ENCODE measurements at regions not wholly inside any gene's neighbourhood (a gene's known extent, or its start where the extent isn't known, plus 50 kb on each side); places are given as distances from the start of the nearest gene placed in this dataset.

DNA sequence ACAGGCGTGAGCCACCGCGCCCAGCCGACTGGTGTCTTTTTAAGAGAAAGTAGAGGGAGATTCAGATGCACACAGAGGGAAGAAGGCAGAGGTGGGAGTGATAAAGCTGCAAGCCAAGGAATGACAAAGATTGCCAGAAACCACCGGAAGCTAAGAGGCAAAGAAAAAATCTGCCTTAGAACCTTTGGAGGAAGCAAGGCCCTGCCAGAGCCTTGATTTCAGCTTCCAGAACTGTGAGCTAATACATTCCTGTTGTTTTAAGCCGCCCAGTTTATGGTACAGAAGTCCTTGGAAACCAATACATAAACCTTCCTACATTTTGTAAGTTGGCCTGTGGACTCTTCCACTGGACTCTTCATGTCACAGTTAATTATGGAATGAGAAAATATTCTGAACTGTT lies 71.7 kb upstream of the SOX21 start:
- TF ChIP-seq, protein P1, sequence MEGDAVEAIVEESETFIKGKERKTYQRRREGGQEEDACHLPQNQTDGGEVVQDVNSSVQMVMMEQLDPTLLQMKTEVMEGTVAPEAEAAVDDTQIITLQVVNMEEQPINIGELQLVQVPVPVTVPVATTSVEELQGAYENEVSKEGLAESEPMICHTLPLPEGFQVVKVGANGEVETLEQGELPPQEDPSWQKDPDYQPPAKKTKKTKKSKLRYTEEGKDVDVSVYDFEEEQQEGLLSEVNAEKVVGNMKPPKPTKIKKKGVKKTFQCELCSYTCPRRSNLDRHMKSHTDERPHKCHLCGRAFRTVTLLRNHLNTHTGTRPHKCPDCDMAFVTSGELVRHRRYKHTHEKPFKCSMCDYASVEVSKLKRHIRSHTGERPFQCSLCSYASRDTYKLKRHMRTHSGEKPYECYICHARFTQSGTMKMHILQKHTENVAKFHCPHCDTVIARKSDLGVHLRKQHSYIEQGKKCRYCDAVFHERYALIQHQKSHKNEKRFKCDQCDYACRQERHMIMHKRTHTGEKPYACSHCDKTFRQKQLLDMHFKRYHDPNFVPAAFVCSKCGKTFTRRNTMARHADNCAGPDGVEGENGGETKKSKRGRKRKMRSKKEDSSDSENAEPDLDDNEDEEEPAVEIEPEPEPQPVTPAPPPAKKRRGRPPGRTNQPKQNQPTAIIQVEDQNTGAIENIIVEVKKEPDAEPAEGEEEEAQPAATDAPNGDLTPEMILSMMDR (IDR thresholded peaks at IDR 0.05): no peak
- Histone ChIP-seq H3K4me1 (no peaks in the 10 kb centered on the region), H3K36me3 (no peaks in the 10 kb centered on the region), H3K4me3 (no peak overlapping the region), H3K27me3 (no peaks in the 10 kb centered on the region), H3K9me3 (no peaks in the 10 kb centered on the region), H3K9ac (ENCODE audit: low read depth in 2 of 2, low read length in 2 of 2) (no peak overlapping the region), H3K27ac (no peak overlapping the region)
- DNase-seq: no peak
- intact Hi-C loops (cut with DNase I): no loop called here

DNA sequence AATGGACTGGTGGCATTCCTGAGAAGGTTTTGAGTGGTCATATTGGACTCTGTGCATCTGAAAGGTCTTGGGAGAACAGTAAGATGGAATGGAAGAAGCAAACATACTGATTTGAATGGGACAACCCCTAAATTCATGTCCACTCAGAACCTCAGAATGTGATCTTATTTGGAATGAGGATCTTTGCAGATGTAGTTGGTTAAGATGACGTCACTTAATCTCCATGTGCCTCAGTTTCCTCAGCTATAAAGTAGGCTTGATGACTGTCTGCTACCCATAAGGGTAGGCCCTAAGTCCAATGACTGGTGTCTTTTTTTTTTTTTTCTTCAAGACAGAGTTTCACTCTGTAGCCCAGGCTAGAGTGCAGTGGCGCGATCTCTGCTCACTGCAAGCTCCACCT lies 71.1 kb upstream of the SOX21 start:
- intact Hi-C loops (cut with DNase I): no loop called here
- Histone ChIP-seq H3K4me3 (no peak overlapping the region), H3K9me3 (no peaks in the 10 kb centered on the region), H3K27ac (no peak overlapping the region), H3K9ac (ENCODE audit: low read depth in 2 of 2, low read length in 2 of 2) (no peak overlapping the region), H3K36me3 (no peaks in the 10 kb centered on the region), H3K4me1 (no peaks in the 10 kb centered on the region), H3K27me3 (no peaks in the 10 kb centered on the region)
- TF ChIP-seq, protein P1 (IDR thresholded peaks at IDR 0.05): no peak
- no peak for DNase-seq

DNA sequence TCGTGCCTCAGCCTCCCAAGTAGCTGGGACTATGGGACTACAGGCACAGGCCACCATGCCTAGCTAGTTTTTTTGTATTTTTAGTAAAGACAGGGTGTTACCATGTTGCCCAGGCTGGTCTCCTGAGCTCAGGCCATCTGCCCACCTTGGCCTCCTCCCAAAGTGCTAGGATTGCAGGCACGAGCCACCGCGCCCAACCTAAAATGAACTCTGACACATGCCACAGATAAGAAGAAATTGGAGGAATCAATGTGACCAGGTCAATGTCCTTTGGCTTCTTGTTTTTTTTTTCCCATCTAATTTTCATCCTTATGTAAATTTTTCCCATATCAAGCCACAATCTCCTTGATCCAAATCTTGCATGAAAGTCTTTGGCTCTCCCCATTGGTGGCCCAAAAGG lies 68.1 kb upstream of the SOX21 start:
- no peaks in the 10 kb centered on the region for H3K36me3 ChIP-seq
- no peak for DNase-seq
- intact Hi-C loops (cut with DNase I): no loop called here

DNA sequence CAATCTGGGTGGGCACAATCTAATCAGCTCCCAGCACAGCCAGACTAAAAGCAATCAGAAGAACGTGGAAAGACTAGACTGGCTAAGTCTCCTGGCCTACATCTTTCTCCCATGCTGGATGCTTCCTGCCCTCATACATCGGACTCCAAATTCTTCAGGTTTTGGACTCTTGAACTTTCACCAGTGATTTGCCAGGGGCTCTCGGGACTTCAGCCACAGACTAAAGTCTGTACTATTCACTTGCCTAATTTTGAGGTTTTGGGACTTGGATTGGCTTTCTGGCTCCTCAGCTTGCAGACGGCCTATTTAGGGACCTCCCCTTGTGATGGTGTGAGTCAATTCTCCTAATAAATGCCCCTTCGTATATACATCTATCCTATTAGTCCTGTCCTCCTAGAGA lies 66.6 kb upstream of the SOX21 start:
- H3K4me3 ChIP-seq: no peak overlapping the region
- H3K9ac ChIP-seq (ENCODE audit: low read depth in 2 of 2, low read length in 2 of 2): no peak overlapping the region
- H3K27me3 ChIP-seq: no peaks in the 10 kb centered on the region
- H3K36me3 ChIP-seq: no peaks in the 10 kb centered on the region
- intact Hi-C loops (cut with DNase I): no loop called here
- H3K9me3 ChIP-seq: no peaks in the 10 kb centered on the region
- H3K27ac ChIP-seq: no peak overlapping the region
- no peaks in the 10 kb centered on the region for H3K4me1 ChIP-seq
- DNase-seq: no peak
- TF ChIP-seq, protein P1 (IDR thresholded peaks at IDR 0.05): no peak

More for the DNA sequence above, 68.1 kb upstream of the SOX21 start:
- H3K4me1 ChIP-seq: no peaks in the 10 kb centered on the region
- no peak overlapping the region for H3K27ac ChIP-seq
- TF ChIP-seq, protein P1 (IDR thresholded peaks at IDR 0.05): no peak
- H3K9ac ChIP-seq (ENCODE audit: low read depth in 2 of 2, low read length in 2 of 2): no peak overlapping the region
- H3K9me3 ChIP-seq: no peaks in the 10 kb centered on the region
- H3K27me3 ChIP-seq: no peaks in the 10 kb centered on the region
- H3K4me3 ChIP-seq: no peak overlapping the region

DNA sequence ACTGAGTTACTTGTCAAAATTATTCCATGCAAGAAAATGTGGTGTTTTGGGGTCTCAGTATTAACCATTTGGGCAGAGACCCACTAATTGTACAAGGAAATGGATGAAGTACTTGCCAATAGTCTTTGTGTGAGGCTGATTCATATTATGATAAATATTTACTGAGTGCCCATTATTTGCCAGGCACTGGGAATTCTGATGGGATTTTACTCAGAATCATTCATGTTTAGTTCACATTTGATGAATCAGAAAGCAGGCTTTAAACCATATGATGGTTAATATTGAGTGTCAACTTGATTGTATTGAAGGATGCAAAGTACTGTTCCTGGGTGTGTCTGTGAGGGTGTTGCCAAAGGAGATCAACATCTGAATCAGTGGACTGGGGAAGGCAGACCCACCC lies 66.2 kb upstream of the SOX21 start:
- H3K4me1 ChIP-seq: no peaks in the 10 kb centered on the region
- intact Hi-C loops (cut with DNase I): no loop called here
- no peak overlapping the region for H3K27ac ChIP-seq

More for the DNA sequence above, 66.2 kb upstream of the SOX21 start:
- H3K9me3 ChIP-seq: no peaks in the 10 kb centered on the region
- DNase-seq: no peak
- TF ChIP-seq, protein P1 (IDR thresholded peaks at IDR 0.05): no peak
- no peaks in the 10 kb centered on the region for H3K27me3 ChIP-seq
- no peak overlapping the region for H3K4me3 ChIP-seq
- no peaks in the 10 kb centered on the region for H3K36me3 ChIP-seq
- H3K9ac ChIP-seq (ENCODE audit: low read depth in 2 of 2, low read length in 2 of 2): no peak overlapping the region
